Activated CD4-positive, alpha-beta memory T cell treated with anti-CD3 and anti-CD28 coated beads, Interleukin-2, amount 10 ng/mL, durations not matched to agents 7 days and 5 days (primary cell): ENCODE measurements at regions not wholly inside any gene's neighbourhood (a gene's known extent, or its start where the extent isn't known, plus 50 kb on each side); places are given as distances from the start of the nearest gene placed in this dataset.

ENCODE experiments used
- CTCF ChIA-PET: fragments of 350-600 bp; sonication (Branson Sonifier 250); formaldehyde crosslinking; loops from one replicate; lab custom pipeline; 2021; ENCODE audit warnings: antibody characterized with exemption, inconsistent platforms; lab: Charles Lee
- POLR2A ChIA-PET: fragments of 350-600 bp; sonication (Branson Sonifier 250); formaldehyde crosslinking; loops from one replicate; lab custom pipeline; 2021; ENCODE audit warnings: antibody characterized with exemption; lab: Charles Lee
- DNase-seq: peaks from one replicate; pipeline ENCODE4 v3.0.0-alpha.2; 2020
- H3K27ac Mint-ChIP-seq: one replicate; pipeline ENCODE4 v1.8.0; 2021; ENCODE audit warnings: mild to moderate bottlenecking, mixed read lengths
- H3K27me3 Mint-ChIP-seq: one replicate; pipeline ENCODE4 v1.8.0; 2021; ENCODE audit warnings: mixed read lengths
- H3K36me3 Mint-ChIP-seq: one replicate; pipeline ENCODE4 v1.8.0; 2021; ENCODE audit warnings: low read depth, mixed read lengths
- H3K4me1 Mint-ChIP-seq: one replicate; pipeline ENCODE4 v1.8.0; 2021; ENCODE audit warnings: mixed read lengths
- H3K4me3 Mint-ChIP-seq: one replicate; pipeline ENCODE4 v1.8.0; 2021; ENCODE audit warnings: mild to moderate bottlenecking, mixed read lengths
- H3K9me3 Mint-ChIP-seq: one replicate; pipeline ENCODE4 v1.8.0; 2021; ENCODE audit warnings: mixed read lengths

GRCh38 chr16:86214326-86215232, 295.7 kb upstream of the FOXF1 start:
- no peaks in the 10 kb centered on the region for H3K27me3 Mint-ChIP-seq
- H3K9me3 Mint-ChIP-seq: peaks cover 12% of the 10 kb centered on the region
- H3K4me1 Mint-ChIP-seq: no peaks in the 10 kb centered on the region
- CTCF ChIA-PET: interaction anchor here (0.6 kb wide), 1 partner anchor 121 kb away, joined by 3 read pairs; no protein-coding TSS in a partner anchor
- H3K27ac Mint-ChIP-seq: no peak overlapping the region
- POLR2A ChIA-PET: no interaction called here
- no peaks in the 10 kb centered on the region for H3K36me3 Mint-ChIP-seq
- DNase-seq: no peak
- H3K4me3 Mint-ChIP-seq: no peak overlapping the region

DNA sequence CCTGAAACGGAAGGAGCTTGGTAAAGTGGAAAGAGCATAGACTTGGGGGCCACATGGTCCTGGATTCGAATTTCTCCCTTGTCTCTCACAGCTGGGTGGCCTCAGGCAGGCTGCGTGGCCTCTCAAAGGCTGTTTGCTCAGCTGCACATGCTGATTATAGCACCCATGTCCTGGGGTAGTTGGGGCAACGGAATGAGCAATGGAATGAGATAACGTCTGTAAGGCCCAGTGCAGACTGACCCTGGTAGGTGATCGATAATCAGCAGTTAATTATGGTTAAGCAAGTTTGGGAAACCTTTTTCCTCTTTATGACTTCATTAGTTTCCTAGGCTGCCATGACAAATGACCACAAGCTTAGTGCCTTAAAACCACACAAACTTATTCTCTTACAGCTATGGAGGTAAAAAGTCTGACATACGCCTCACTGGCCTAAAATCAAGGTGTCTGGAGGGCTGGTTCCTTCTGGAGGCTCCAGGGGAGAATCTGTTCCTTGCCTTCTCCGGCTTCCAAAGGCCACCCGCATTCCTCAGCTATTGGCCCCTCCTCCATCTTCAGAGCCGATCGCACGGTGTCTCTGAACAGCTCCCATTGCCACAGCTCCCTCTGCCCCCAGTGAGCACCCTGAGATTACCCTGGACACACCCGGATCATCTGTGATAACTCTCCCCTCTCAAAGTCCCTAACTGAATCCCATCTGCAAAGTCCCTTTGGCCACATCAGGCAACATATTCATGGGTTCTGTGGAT, 294.9 kb upstream of the FOXF1 start:
- H3K4me1 Mint-ChIP-seq: no peaks in the 10 kb centered on the region
- DNase-seq: no peak
- H3K4me3 Mint-ChIP-seq: no peak overlapping the region
- no peaks in the 10 kb centered on the region for H3K36me3 Mint-ChIP-seq
- peaks cover 12% of the 10 kb centered on the region for H3K9me3 Mint-ChIP-seq
- H3K27me3 Mint-ChIP-seq: no peaks in the 10 kb centered on the region
- CTCF ChIA-PET: interaction anchor here (0.6 kb wide), 1 partner anchor 122 kb away, joined by 3 read pairs; no protein-coding TSS in a partner anchor
- POLR2A ChIA-PET: no interaction called here
- no peak overlapping the region for H3K27ac Mint-ChIP-seq

DNA sequence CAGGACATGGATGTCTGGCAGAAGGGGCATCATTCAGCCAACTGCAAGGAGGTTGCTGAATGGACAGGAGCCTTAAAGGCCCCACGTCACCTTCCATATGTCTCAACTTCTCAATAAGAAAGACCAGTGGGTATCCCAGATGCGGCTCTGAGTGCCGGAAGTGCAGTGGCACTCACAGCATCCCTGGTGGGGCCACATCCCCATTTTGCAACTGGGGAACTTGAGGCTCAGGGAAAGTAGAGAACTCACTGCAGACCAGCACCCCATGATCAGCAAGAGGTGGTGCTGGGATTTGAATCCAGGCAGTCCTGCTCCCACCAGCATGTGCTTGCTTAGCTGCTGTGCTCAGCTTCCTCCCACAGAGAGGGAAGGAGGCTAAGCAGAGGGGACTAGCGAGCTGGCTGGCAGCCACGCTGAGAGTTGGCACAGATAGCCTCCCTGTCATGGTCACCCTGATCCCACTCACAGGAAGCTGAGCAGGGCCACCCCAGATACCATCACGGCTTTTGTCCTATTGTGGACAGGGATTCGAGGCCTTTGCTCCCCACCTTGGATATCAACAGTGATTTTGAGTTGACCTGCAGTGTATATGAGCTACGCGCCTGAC, 294.2 kb upstream of the FOXF1 start:
- Mint-ChIP-seq H3K9me3 (peaks cover 12% of the 10 kb centered on the region), H3K27ac (no peak overlapping the region), H3K27me3 (no peaks in the 10 kb centered on the region), H3K4me3 (no peak overlapping the region), H3K4me1 (no peaks in the 10 kb centered on the region), H3K36me3 (no peaks in the 10 kb centered on the region)
- POLR2A ChIA-PET: no interaction called here
- CTCF ChIA-PET: no interaction called here
- no peak for DNase-seq

- DNase-seq: no peak
- CTCF ChIA-PET: no interaction called here
- Mint-ChIP-seq H3K4me3 (no peak overlapping the region), H3K9me3 (peaks cover 12% of the 10 kb centered on the region), H3K4me1 (no peaks in the 10 kb centered on the region), H3K27ac (no peak overlapping the region), H3K36me3 (no peaks in the 10 kb centered on the region), H3K27me3 (no peaks in the 10 kb centered on the region)
- POLR2A ChIA-PET: no interaction called here
Observed at GRCh38 chr16:86216591-86216990, 293.7 kb upstream of the FOXF1 start.

- no peak overlapping the region for H3K4me3 Mint-ChIP-seq
- DNase-seq: no peak
- no peak overlapping the region for H3K27ac Mint-ChIP-seq
- peaks cover 8% of the 10 kb centered on the region for H3K9me3 Mint-ChIP-seq
- no peaks in the 10 kb centered on the region for H3K4me1 Mint-ChIP-seq
- H3K36me3 Mint-ChIP-seq: no peaks in the 10 kb centered on the region
- POLR2A ChIA-PET: no interaction called here
- CTCF ChIA-PET: no interaction called here
- H3K27me3 Mint-ChIP-seq: peaks cover 1% of the 10 kb centered on the region
Observed at GRCh38 chr16:86217001-86217890, 293.1 kb upstream of the FOXF1 start.

GRCh38 chr16:86217891-86218270, 292.4 kb upstream of the FOXF1 start:
- H3K27ac Mint-ChIP-seq: no peak overlapping the region
- peaks cover 2% of the 10 kb centered on the region for H3K9me3 Mint-ChIP-seq
- ChIA-PET POLR2A (no interaction called here), CTCF (no interaction called here)
- no peak overlapping the region for H3K4me3 Mint-ChIP-seq
- no peak for DNase-seq
- no peaks in the 10 kb centered on the region for H3K36me3 Mint-ChIP-seq
- H3K27me3 Mint-ChIP-seq: peaks cover 2% of the 10 kb centered on the region
- H3K4me1 Mint-ChIP-seq: no peaks in the 10 kb centered on the region

DNA sequence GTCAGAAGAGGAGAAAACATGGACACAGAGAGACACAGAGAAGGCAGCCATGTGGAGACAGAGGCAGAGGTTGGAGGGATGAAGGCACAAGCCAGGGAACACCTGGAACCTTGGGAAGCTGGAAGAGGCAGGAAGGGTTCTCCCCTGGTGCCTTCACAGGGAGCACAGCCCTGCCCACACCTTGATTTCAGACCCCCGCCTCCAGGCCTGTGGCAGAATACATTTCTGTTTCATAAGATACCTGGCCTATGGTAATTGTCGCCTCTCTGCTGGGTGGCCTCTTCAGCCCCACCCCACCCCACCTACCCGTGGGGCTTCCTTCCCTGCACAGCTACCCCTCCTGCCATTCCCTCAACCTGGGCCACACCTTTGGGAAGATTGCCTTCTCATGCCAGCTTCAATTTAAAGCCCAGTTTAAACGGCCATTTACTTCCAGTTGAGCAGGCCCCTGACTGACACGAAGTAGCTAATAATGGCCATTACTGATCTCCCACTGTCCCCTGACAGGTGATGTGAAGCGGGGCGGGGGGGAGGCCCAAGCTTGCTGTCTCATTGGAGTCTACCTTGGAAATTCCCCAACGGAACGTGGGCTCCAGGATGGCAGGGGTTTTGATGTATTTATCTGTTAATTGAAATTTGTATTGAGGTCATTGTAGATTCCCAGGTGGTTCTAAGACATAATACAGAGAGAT, 291.7 kb upstream of the FOXF1 start:
- Mint-ChIP-seq H3K27ac (no peak overlapping the region), H3K4me1 (no peaks in the 10 kb centered on the region), H3K9me3 (no peaks in the 10 kb centered on the region), H3K27me3 (peaks cover 2% of the 10 kb centered on the region), H3K36me3 (no peaks in the 10 kb centered on the region), H3K4me3 (no peak overlapping the region)
- CTCF ChIA-PET: no interaction called here
- DNase-seq: no peak
- POLR2A ChIA-PET: no interaction called here

GRCh38 chr16:86219655-86220445, 290.5 kb upstream of the FOXF1 start:
- Mint-ChIP-seq H3K9me3 (no peaks in the 10 kb centered on the region), H3K36me3 (no peaks in the 10 kb centered on the region), H3K4me1 (no peaks in the 10 kb centered on the region), H3K4me3 (no peak overlapping the region), H3K27me3 (peaks cover 2% of the 10 kb centered on the region), H3K27ac (no peak overlapping the region)
- no peak for DNase-seq
- ChIA-PET POLR2A (no interaction called here), CTCF (no interaction called here)

- Mint-ChIP-seq H3K4me3 (no peak overlapping the region), H3K27me3 (peaks cover 2% of the 10 kb centered on the region), H3K9me3 (no peaks in the 10 kb centered on the region), H3K36me3 (no peaks in the 10 kb centered on the region), H3K27ac (no peak overlapping the region), H3K4me1 (no peaks in the 10 kb centered on the region)
- CTCF ChIA-PET: no interaction called here
- DNase-seq: no peak
- POLR2A ChIA-PET: no interaction called here
Observed at GRCh38 chr16:86220561-86220960, 289.8 kb upstream of the FOXF1 start.

- no peak for DNase-seq
- H3K27ac Mint-ChIP-seq: no peak overlapping the region
- H3K4me1 Mint-ChIP-seq: no peaks in the 10 kb centered on the region
- ChIA-PET POLR2A (no interaction called here), CTCF (no interaction called here)
- H3K27me3 Mint-ChIP-seq: peaks cover 2% of the 10 kb centered on the region
- H3K9me3 Mint-ChIP-seq: no peaks in the 10 kb centered on the region
- no peak overlapping the region for H3K4me3 Mint-ChIP-seq
- no peaks in the 10 kb centered on the region for H3K36me3 Mint-ChIP-seq
Observed at GRCh38 chr16:86221085-86221484, 289.2 kb upstream of the FOXF1 start.

GRCh38 chr16:86222547-86222946, 287.8 kb upstream of the FOXF1 start:
- Mint-ChIP-seq H3K27me3 (peaks cover 2% of the 10 kb centered on the region), H3K4me3 (no peak overlapping the region), H3K4me1 (no peaks in the 10 kb centered on the region), H3K36me3 (no peaks in the 10 kb centered on the region), H3K27ac (no peak overlapping the region), H3K9me3 (no peaks in the 10 kb centered on the region)
- DNase-seq: no peak
- POLR2A ChIA-PET: no interaction called here
- CTCF ChIA-PET: interaction anchor here (1.5 kb wide), 1 partner anchor 31 kb away, joined by 4 read pairs; no protein-coding TSS in a partner anchor
